WERI-Rb-1 (cell line): ENCODE measurements at regions not wholly inside any gene's neighbourhood (a gene's known extent, or its start where the extent isn't known, plus 50 kb on each side); places are given as distances from the start of the nearest gene placed in this dataset.

Experiments used
- DNase-seq: peaks from one replicate; pipeline ENCODE4 v3.0.0-alpha.2; 2020
- H3K27ac ChIP-seq: fragments of 250-450 bp; sonication (Bioruptor Pico); 2 replicates; pipeline ENCODE4 v1.5.1; 2020; ENCODE audit warnings: mild to moderate bottlenecking, moderate library complexity
- H3K27me3 ChIP-seq: fragments of 250-450 bp; sonication (Bioruptor Pico); 2 replicates; pipeline ENCODE4 v1.5.1; 2021; ENCODE audit warnings: mild to moderate bottlenecking, low read depth, moderate library complexity; ENCODE audit not compliant: insufficient read depth, severe bottlenecking
- H3K36me3 ChIP-seq: fragments of 250-450 bp; sonication (Bioruptor Pico); 2 replicates; pipeline ENCODE4 v1.5.1; 2020; ENCODE audit warnings: mild to moderate bottlenecking, moderate library complexity
- H3K4me3 ChIP-seq: 2 replicates; pipeline ENCODE4 v1.5.1; 2011; ENCODE audit warnings: low read depth, mild to moderate bottlenecking, control low read depth, low read length
- H3K9me3 ChIP-seq: fragments of 250-450 bp; sonication (Bioruptor Pico); 2 replicates; pipeline ENCODE4 v1.5.1; 2021; ENCODE audit warnings: mild to moderate bottlenecking, moderate library complexity; ENCODE audit not compliant: severe bottlenecking
- TF ChIP-seq, protein P1 (sequence below): IDR thresholded peaks from 2 replicates; pipeline ENCODE4 v1.5.1; 2011; ENCODE audit warnings: low read depth, mild to moderate bottlenecking, control low read depth, inconsistent platforms, low read length

DNA sequence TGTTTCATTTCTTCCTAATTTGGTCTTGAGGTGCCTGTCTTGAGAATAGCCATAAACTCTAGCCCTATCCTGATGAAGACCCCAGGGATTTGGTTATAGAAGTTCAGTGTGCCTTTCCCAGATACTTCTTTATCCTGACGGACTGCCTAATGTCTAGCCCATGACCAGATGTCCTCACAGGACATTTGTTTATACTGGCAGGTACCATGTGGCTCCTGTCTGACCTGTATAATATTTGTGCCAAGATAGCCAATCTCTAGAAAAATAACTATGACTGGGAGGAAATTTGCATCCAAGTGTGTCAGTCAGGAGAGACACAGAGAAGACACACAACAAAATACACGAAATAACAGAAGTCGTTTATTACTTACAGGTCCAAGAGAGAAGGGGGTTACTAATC is 69.2 kb upstream of the MIR17HG start:
- no peak overlapping the region for H3K4me3 ChIP-seq
- H3K36me3 ChIP-seq: no peaks in the 10 kb centered on the region
- no peaks in the 10 kb centered on the region for H3K27me3 ChIP-seq
- TF ChIP-seq, protein P1, sequence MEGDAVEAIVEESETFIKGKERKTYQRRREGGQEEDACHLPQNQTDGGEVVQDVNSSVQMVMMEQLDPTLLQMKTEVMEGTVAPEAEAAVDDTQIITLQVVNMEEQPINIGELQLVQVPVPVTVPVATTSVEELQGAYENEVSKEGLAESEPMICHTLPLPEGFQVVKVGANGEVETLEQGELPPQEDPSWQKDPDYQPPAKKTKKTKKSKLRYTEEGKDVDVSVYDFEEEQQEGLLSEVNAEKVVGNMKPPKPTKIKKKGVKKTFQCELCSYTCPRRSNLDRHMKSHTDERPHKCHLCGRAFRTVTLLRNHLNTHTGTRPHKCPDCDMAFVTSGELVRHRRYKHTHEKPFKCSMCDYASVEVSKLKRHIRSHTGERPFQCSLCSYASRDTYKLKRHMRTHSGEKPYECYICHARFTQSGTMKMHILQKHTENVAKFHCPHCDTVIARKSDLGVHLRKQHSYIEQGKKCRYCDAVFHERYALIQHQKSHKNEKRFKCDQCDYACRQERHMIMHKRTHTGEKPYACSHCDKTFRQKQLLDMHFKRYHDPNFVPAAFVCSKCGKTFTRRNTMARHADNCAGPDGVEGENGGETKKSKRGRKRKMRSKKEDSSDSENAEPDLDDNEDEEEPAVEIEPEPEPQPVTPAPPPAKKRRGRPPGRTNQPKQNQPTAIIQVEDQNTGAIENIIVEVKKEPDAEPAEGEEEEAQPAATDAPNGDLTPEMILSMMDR: no peak
- no peak for DNase-seq
- no peak overlapping the region for H3K27ac ChIP-seq
- no peaks in the 10 kb centered on the region for H3K9me3 ChIP-seq

DNA sequence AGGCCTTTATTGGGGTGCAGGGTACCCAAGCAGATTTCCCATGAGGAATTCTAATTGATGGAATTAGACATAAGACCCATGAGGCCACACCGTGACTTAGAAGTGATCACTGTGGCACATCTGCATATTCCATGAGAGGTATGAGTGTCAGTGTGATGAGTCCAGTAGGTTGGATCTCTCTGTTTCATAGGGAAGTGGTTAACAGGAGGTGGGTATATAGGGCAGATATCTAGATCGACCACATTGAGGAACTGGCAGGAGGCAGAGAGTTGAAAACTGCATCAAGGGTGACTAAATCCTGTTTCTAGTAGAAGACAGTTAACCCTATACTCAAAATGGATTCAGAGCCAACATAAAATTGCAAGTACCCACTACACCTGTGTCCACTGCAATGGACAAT is 68.6 kb upstream of the MIR17HG start:
- Histone ChIP-seq H3K27me3 (no peaks in the 10 kb centered on the region), H3K9me3 (no peaks in the 10 kb centered on the region), H3K4me3 (no peak overlapping the region), H3K27ac (no peak overlapping the region), H3K36me3 (no peaks in the 10 kb centered on the region)
- no peak for DNase-seq
- TF ChIP-seq, protein P1: no peak

DNA sequence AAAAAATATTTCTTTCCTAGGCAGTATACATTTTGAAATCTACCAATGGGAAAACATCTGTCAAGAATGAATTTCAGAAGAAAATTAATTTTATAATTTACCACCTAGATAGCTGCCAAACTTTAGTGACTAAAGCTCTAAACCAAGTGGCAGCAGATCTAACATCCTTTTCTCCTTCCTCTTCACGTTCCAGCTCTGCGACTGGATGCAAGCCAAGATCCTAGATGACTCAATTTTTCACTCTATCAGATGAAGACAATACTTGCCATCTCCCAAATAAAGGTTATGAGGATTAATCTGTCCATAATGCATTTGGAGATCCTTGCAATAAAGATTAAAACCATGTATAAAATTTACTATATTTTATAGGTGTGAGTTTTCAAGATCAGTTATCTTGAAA is 66.7 kb upstream of the MIR17HG start:
- no peaks in the 10 kb centered on the region for H3K36me3 ChIP-seq
- TF ChIP-seq, protein P1: no peak
- H3K9me3 ChIP-seq: no peaks in the 10 kb centered on the region
- H3K27ac ChIP-seq: no peak overlapping the region
- no peaks in the 10 kb centered on the region for H3K27me3 ChIP-seq
- DNase-seq: no peak
- H3K4me3 ChIP-seq: no peak overlapping the region

DNA sequence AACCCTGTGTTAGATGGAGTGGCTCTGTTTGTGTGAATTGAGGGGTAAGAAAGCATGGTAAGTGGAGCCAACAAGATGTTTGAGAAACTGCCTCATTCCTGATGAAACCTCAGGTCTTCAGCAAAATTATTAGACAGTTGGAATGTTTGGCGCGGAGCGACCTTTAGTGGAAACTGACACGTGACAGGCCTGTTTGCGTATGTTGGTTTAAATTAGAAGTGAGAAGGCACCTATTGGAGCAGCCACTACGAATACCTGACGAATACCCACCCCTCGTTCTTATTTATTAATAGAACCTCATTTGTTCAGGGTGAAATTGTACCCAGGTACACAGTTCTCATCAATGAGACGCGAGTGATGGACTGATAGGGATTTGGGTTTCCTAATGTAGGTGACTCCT is 63.2 kb upstream of the MIR17HG start:
- no peak for DNase-seq
- H3K27ac ChIP-seq: no peak overlapping the region
- TF ChIP-seq, protein P1: no peak
- no peaks in the 10 kb centered on the region for H3K9me3 ChIP-seq
- H3K36me3 ChIP-seq: no peaks in the 10 kb centered on the region
- no peak overlapping the region for H3K4me3 ChIP-seq
- no peaks in the 10 kb centered on the region for H3K27me3 ChIP-seq

DNA sequence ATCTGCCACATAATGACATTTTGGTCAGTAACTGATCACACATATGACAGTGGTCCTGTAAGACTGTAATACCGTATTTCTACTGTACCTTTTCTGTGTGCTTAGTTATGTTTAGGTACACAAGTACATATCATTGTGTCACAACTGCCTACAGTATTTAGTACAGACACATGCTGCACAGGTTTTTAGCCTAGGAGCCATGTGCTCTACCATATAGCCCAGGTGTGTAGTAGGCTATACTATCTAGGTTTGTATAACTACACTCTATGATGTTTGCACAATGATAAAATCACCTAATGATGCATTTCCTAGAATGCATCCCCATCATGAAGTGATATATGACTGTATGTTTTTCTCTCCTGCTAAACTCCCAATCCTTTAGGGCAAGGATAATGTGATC is 61.2 kb upstream of the MIR17HG start:
- H3K36me3 ChIP-seq: no peaks in the 10 kb centered on the region
- no peak overlapping the region for H3K4me3 ChIP-seq
- H3K27me3 ChIP-seq: no peaks in the 10 kb centered on the region
- H3K9me3 ChIP-seq: no peaks in the 10 kb centered on the region
- no peak overlapping the region for H3K27ac ChIP-seq
- DNase-seq: no peak
- TF ChIP-seq, protein P1: no peak

DNA sequence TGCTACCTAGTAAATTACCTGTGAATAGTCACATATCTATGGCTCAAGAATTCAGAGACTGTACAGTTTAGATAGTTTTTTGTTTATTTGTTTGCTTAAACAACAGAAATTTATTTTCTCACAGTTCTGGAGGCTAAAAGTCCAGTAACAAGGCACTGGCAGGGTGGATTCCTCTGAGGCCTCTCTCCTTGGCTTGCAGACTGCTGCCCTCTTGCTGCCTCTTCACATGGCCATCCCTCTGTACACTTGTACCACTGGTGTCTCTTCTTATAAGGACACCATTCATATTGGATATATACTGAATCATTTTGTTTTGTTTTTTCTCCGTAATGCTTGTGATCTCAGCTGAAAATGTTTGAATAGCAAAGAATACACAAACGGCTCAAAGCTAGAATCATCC is 56.4 kb upstream of the MIR17HG start:
- Histone ChIP-seq H3K4me3 (no peak overlapping the region), H3K27ac (no peak overlapping the region), H3K36me3 (no peaks in the 10 kb centered on the region), H3K9me3 (no peaks in the 10 kb centered on the region), H3K27me3 (no peaks in the 10 kb centered on the region)
- no peak for DNase-seq
- TF ChIP-seq, protein P1: peak; percentile 48
